Progenitor cell of endocrine pancreas (in vitro differentiated cells): ENCODE measurements at regions not wholly inside any gene's neighbourhood (a gene's known extent, or its start where the extent isn't known, plus 50 kb on each side); places are given as distances from the start of the nearest gene placed in this dataset.

Source experiments
- DNase-seq: peaks from one replicate; pipeline ENCODE4 v3.0.0; 2021; ENCODE audit warnings: low spot score; ENCODE audit not compliant: unreplicated experiment
- H3K27ac Mint-ChIP-seq: 2 replicates; pipeline ENCODE4 v1.8.0; 2021; ENCODE audit warnings: mild to moderate bottlenecking, moderate library complexity, mixed read lengths
- H3K27me3 Mint-ChIP-seq: 2 replicates; pipeline ENCODE4 v1.8.0; 2021; ENCODE audit warnings: mixed read lengths
- H3K36me3 Mint-ChIP-seq: 2 replicates; pipeline ENCODE4 v1.8.0; 2022; ENCODE audit warnings: mixed read lengths; ENCODE audit not compliant: insufficient read depth
- H3K4me1 Mint-ChIP-seq: 2 replicates; pipeline ENCODE4 v1.8.0; 2021; ENCODE audit warnings: low read depth, mixed read lengths
- H3K4me3 Mint-ChIP-seq: 2 replicates; pipeline ENCODE4 v1.8.0; 2021; ENCODE audit warnings: low read depth, mild to moderate bottlenecking, moderate library complexity, mixed read lengths
- H3K9me3 Mint-ChIP-seq: 2 replicates; pipeline ENCODE4 v1.8.0; 2021; ENCODE audit warnings: low read depth, mixed read lengths
- CTCF ChIP-seq: fragments of 200-600 bp; sonication (generic); IDR thresholded peaks from one replicate; pipeline ENCODE4 v1.5.0; 2021; ENCODE audit warnings: antibody characterized with exemption, mild to moderate bottlenecking; ENCODE audit not compliant: unreplicated experiment

DNA sequence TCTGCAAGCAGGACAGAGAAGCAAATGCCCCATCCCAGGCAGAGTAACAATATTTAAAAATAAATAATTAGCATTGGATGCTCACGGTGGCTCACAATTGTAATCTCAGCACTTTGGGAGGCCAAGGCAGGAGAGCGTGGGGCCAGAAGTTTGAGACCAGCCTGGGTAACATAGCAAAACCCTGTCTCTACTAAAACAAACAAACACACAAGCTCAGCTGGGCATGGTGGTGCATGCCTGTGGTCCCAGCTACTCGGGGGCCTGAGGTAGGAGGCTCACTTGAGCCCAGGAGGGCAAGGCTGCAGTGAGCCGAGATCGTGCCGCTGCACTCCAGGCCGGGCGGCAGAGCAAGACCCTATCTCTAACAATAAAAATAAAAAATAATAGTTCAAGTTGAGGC, 74.7 kb upstream of the NCOR2 start:
- H3K36me3 Mint-ChIP-seq, result no peaks in the 10 kb centered on the region
- no peak for TF ChIP-seq CTCF
- no peaks in the 10 kb centered on the region for H3K4me1 Mint-ChIP-seq
- no peak for DNase-seq
- no peaks in the 10 kb centered on the region for H3K9me3 Mint-ChIP-seq
- H3K27me3 Mint-ChIP-seq, result peaks cover 20% of the 10 kb centered on the region
- no peak overlapping the region for H3K4me3 Mint-ChIP-seq
- no peak overlapping the region for H3K27ac Mint-ChIP-seq

DNA sequence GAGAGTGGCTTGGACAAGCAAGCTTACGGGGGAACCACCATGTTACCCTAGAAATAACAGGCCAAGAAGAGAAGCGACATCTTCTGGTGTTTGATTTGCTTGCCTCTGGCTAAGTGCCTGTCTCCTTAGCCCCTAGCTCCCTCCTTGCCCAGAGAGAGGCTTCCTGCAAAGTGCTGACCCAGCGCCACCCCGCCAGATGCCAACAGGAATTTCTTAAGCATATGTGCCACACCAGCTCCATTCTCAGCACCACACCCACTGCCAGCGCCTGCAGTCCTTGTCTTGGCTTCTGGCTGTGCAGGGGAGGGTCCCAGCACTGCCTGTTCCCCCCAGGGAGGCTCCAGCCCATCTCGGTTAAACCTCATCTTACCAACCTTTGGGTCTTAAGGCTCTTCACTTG, 74.2 kb upstream of the NCOR2 start:
- Mint-ChIP-seq H3K4me3 (no peak overlapping the region), H3K36me3 (no peaks in the 10 kb centered on the region), H3K27me3 (peaks cover 20% of the 10 kb centered on the region), H3K4me1 (no peaks in the 10 kb centered on the region), H3K27ac (no peak overlapping the region), H3K9me3 (no peaks in the 10 kb centered on the region)
- DNase-seq, result no peak
- TF ChIP-seq CTCF, result no peak

DNA sequence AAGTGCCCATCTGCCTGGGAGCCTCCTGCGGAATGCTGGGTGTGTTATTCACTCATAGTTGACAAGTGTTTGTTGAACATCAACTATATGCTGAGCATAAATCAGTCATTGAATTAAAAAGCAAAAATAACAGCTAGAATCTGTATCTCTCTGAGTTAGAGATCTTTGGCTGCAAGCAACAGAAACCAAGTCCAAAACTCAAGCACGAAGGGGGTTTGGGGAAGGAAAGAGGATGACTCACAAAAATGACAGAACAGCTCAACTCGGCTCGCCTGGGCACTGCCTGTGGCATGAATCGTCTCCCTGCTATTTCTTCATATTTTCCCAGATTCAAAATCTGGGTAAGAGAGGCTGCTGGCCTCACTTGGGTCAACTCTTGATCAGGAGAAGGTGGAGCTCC, 72.6 kb upstream of the NCOR2 start:
- Mint-ChIP-seq H3K27ac (no peak overlapping the region), H3K27me3 (peaks cover 20% of the 10 kb centered on the region), H3K4me1 (peaks cover 1% of the 10 kb centered on the region), H3K9me3 (no peaks in the 10 kb centered on the region), H3K4me3 (no peak overlapping the region), H3K36me3 (no peaks in the 10 kb centered on the region)
- no peak for DNase-seq
- no peak for TF ChIP-seq CTCF

- no peak for TF ChIP-seq CTCF
- H3K4me1 Mint-ChIP-seq, result peaks cover 1% of the 10 kb centered on the region
- H3K9me3 Mint-ChIP-seq, result no peaks in the 10 kb centered on the region
- H3K27ac Mint-ChIP-seq, result no peak overlapping the region
- no peaks in the 10 kb centered on the region for H3K36me3 Mint-ChIP-seq
- no peak for DNase-seq
- no peak overlapping the region for H3K4me3 Mint-ChIP-seq
- H3K27me3 Mint-ChIP-seq, result peaks cover 17% of the 10 kb centered on the region
These were observed 71.9 kb upstream of the NCOR2 start for GRCh38 chr12:124639122-124639806.

- H3K4me3 Mint-ChIP-seq, result no peak overlapping the region
- TF ChIP-seq CTCF, result no peak
- peaks cover 7% of the 10 kb centered on the region for H3K4me1 Mint-ChIP-seq
- DNase-seq, result no peak
- no peak overlapping the region for H3K27ac Mint-ChIP-seq
- peaks cover 16% of the 10 kb centered on the region for H3K27me3 Mint-ChIP-seq
- H3K9me3 Mint-ChIP-seq, result no peaks in the 10 kb centered on the region
- H3K36me3 Mint-ChIP-seq, result no peaks in the 10 kb centered on the region
These were observed 70.2 kb upstream of the NCOR2 start for GRCh38 chr12:124637581-124637981.
